Transverse colon (tissue), 4 donors: ENCODE measurements at regions not wholly inside any gene's neighbourhood (a gene's known extent, or its start where the extent isn't known, plus 50 kb on each side); places are given as distances from the start of the nearest gene placed in this dataset.

Experiments used
- CTCF ChIP-seq, 5 experiments: fragments of 200-600 bp in 3 of 5; fragments of 450-650 bp in 2 of 5; sonication (generic) in 3 of 5; IDR thresholded peaks; 1 replicate in 2 of 5; 2 replicates in 3 of 5; pipeline ENCODE4 v1.5.1; 2016 to 2017; ENCODE audit warnings: antibody characterized with exemption in 5 of 5, inconsistent platforms in 3 of 5, mild to moderate bottlenecking in 2 of 5, moderate library complexity in 1 of 5
- POLR2A ChIP-seq: fragments of 450-650 bp; IDR thresholded peaks from one replicate; pipeline ENCODE4 v1.6.1; 2016; ENCODE audit warnings: antibody characterized with exemption, mild to moderate bottlenecking, moderate library complexity
- POLR2AphosphoS5 ChIP-seq, 3 donors: sonication (generic); formaldehyde crosslinking; IDR thresholded peaks; one replicate each; pipeline ENCODE4 v1.6.1; 2016; ENCODE audit warnings: antibody characterized with exemption in 3 of 3

DNA sequence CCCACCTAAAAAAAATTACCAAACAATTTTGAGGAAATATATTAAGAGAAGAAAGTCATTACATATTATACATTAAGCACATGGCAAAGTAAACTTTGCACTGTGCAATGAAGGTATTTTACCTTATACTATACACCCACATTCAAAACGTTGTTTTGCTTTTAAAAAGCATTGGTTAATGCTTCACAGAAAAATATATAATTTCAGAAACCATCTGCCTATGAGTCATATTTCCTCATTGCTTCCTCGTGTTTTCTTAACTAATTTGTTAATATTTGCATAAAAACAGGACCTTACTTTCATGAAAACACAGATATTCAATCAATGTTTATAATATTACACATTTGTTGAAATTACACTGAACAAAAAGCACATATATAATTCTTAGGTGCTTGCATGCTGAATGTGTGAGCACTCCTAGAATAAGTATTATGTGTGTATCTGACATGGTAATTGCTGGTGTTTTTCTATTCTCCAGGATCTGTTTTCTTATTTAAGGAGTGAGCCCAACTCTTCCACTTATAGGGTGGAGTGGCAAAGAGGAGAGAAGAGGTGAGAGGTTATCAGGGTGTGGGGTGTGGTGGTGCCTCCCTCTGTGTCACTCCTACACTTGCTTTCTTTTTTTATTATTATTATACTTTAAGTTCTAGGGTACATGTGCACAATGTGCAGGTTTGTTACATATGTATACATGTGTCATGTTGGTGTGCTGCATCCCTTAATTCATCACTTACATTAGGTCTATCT, 95.1 kb upstream of the IQCM start:
- TF ChIP-seq CTCF (IDR thresholded peaks at IDR 0.05) (no peak), POLR2AphosphoS5 (IDR thresholded peaks at IDR 0.05) (peak in 1 of 3 donors; percentile 17), POLR2A (no peak)
